Chondrocyte (in vitro differentiated cells): ENCODE measurements at regions not wholly inside any gene's neighbourhood (a gene's known extent, or its start where the extent isn't known, plus 50 kb on each side); places are given as distances from the start of the nearest gene placed in this dataset.

Source experiments
- DNase-seq: peaks from one replicate; pipeline ENCODE4 v3.0.0; 2021; ENCODE audit warnings: mixed read lengths, low spot score
- H3K27ac Mint-ChIP-seq: one replicate; pipeline ENCODE4 v1.8.0; 2021; ENCODE audit warnings: mild to moderate bottlenecking, moderate library complexity, mixed read lengths; ENCODE audit not compliant: unreplicated experiment
- H3K27me3 Mint-ChIP-seq: 2 replicates; pipeline ENCODE4 v1.8.0; 2021; ENCODE audit warnings: low read depth, mixed read lengths
- H3K36me3 Mint-ChIP-seq: 2 replicates; pipeline ENCODE4 v1.8.0; 2021; ENCODE audit warnings: low read depth, mixed read lengths
- H3K4me1 Mint-ChIP-seq: 2 replicates; pipeline ENCODE4 v1.8.0; 2021; ENCODE audit warnings: low read depth, mild to moderate bottlenecking, mixed read lengths
- H3K4me3 Mint-ChIP-seq: one replicate; pipeline ENCODE4 v1.8.0; 2021; ENCODE audit warnings: mild to moderate bottlenecking, moderate library complexity, mixed read lengths; ENCODE audit not compliant: unreplicated experiment
- H3K9me3 Mint-ChIP-seq: 2 replicates; pipeline ENCODE4 v1.8.0; 2021; ENCODE audit warnings: low read depth, mixed read lengths
- TF ChIP-seq, protein P1 (sequence below): fragments of 200-600 bp; sonication (generic); IDR thresholded peaks from 2 replicates; pipeline ENCODE4 v1.5.0; 2021; ENCODE audit warnings: antibody characterized with exemption, mild to moderate bottlenecking, moderate library complexity

DNA sequence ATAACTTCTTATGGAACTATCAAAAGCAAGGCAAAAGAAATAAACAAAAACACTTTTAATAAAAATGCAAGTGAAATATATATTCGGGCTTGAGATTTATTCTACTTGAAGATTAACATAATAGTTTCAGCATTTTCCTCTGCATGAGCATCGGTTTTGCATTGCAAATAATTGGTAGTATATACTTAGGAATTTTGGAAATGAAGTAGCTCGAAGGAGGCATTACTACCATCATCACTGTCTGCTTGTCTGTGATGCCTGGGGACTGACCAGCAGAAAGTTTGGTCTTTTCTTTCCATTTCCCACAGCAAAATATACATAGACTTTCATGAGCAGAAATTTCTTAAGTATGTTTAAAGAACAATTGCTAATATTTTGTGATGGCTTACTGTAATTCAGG is 570.7 kb downstream of the HTR1B start:
- TF ChIP-seq, protein P1, sequence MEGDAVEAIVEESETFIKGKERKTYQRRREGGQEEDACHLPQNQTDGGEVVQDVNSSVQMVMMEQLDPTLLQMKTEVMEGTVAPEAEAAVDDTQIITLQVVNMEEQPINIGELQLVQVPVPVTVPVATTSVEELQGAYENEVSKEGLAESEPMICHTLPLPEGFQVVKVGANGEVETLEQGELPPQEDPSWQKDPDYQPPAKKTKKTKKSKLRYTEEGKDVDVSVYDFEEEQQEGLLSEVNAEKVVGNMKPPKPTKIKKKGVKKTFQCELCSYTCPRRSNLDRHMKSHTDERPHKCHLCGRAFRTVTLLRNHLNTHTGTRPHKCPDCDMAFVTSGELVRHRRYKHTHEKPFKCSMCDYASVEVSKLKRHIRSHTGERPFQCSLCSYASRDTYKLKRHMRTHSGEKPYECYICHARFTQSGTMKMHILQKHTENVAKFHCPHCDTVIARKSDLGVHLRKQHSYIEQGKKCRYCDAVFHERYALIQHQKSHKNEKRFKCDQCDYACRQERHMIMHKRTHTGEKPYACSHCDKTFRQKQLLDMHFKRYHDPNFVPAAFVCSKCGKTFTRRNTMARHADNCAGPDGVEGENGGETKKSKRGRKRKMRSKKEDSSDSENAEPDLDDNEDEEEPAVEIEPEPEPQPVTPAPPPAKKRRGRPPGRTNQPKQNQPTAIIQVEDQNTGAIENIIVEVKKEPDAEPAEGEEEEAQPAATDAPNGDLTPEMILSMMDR, result no peak
- H3K9me3 Mint-ChIP-seq, result peaks cover 7% of the 10 kb centered on the region
- no peak overlapping the region for H3K27ac Mint-ChIP-seq
- no peaks in the 10 kb centered on the region for H3K4me1 Mint-ChIP-seq
- no peak overlapping the region for H3K4me3 Mint-ChIP-seq
- H3K36me3 Mint-ChIP-seq, result no peaks in the 10 kb centered on the region
- no peak for DNase-seq
- no peaks in the 10 kb centered on the region for H3K27me3 Mint-ChIP-seq

DNA sequence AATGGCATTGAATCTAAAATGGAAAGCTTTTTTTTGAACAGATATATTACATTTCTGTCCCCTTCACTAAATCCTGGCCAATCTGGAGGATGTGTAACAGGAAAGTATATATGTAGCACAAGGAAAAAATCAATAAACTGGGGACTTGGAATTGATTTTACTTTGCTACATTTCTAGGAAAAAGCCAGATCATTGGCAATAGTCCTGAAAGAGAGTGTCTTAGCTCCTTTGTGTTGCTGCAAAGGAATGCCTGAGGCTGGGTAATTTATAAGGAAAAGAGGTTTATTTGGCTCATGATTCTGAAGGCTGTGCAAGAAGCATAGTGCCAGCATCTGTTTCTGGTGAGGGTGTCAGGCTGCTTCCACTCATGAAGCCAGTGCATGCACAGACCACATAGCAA is 574.9 kb downstream of the HTR1B start:
- no peaks in the 10 kb centered on the region for H3K9me3 Mint-ChIP-seq
- DNase-seq, result no peak
- no peak overlapping the region for H3K4me3 Mint-ChIP-seq
- no peak overlapping the region for H3K27ac Mint-ChIP-seq
- no peaks in the 10 kb centered on the region for H3K36me3 Mint-ChIP-seq
- TF ChIP-seq, protein P1, result no peak
- H3K4me1 Mint-ChIP-seq, result peaks cover 8% of the 10 kb centered on the region
- no peaks in the 10 kb centered on the region for H3K27me3 Mint-ChIP-seq

DNA sequence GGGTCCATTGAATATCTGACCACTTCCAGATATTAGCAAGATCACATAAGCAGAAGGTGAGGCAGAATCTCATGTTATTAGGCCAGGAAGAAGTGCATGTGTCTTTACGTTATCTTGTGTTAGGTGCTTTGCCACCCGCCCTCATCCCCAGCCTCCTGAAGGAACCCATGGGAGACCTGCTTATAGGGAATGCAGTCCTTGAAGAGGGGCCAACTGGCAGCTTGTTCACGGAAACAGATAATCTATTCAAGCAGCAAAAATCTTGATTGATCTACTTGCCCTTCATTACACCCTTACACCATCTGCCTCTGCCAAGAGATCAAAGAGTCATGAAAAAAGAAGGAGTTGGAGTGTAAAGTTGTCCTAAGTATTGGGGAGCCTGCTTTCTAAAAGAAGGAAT is 576.4 kb downstream of the HTR1B start:
- Mint-ChIP-seq H3K4me1 (peaks cover 8% of the 10 kb centered on the region), H3K9me3 (no peaks in the 10 kb centered on the region), H3K4me3 (no peak overlapping the region), H3K27me3 (no peaks in the 10 kb centered on the region), H3K36me3 (no peaks in the 10 kb centered on the region), H3K27ac (no peak overlapping the region)
- TF ChIP-seq, protein P1, result no peak
- no peak for DNase-seq

DNA sequence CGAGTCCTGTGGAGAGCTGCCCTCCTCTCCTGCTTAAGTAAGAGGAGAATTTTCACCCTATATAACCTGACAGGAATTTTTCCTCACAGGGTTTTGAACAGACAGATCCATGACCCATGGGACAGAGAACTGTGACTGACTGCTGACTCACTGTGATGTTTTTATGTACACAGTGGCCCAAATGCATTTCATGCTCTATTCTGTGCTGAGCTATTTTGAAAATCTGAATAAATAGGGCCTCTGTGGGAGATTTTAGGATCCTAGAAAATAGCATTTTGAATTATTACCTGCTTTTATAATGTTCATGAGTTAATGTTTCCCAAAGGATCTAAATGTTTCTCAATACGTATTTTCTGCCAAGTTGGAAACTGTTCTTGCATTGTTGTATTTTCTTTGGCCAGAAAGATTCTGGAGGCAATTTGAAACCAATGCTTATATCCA is 577.4 kb downstream of the HTR1B start:
- TF ChIP-seq, protein P1, result no peak
- Mint-ChIP-seq H3K4me1 (peaks cover 8% of the 10 kb centered on the region), H3K27ac (peak overlapping the region; percentile 50), H3K36me3 (no peaks in the 10 kb centered on the region), H3K4me3 (no peak overlapping the region), H3K9me3 (peaks cover 5% of the 10 kb centered on the region), H3K27me3 (no peaks in the 10 kb centered on the region)
- DNase-seq, result no peak

DNA sequence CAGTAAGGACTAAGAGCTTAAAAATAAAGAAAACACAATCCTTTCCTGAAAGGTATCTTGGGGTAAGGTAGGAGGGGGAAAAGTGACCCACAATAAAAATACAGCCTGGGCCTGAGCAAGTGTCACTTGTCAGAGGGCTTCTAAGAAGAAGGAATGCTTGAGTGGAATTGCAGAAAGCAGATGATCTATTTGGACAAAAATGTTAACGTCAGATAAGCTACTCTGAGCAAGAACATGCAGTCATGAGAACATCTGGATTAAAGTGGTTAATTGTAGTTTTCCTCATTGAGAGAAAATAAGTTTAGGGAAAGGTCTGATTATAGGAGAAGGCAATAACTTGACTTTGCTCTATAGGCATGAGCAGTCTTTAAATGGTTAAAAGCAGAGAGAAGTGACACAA is 581.9 kb downstream of the HTR1B start:
- no peak overlapping the region for H3K4me3 Mint-ChIP-seq
- H3K36me3 Mint-ChIP-seq, result no peaks in the 10 kb centered on the region
- peaks cover 9% of the 10 kb centered on the region for H3K9me3 Mint-ChIP-seq
- H3K27ac Mint-ChIP-seq, result no peak overlapping the region
- H3K4me1 Mint-ChIP-seq, result peaks cover 13% of the 10 kb centered on the region
- H3K27me3 Mint-ChIP-seq, result peaks cover 11% of the 10 kb centered on the region
- DNase-seq, result no peak
- TF ChIP-seq, protein P1, result no peak
